ENCODE measurements at regions not wholly inside any gene's neighbourhood (a gene's known extent, or its start where the extent isn't known, plus 50 kb on each side); places are given as distances from the start of the nearest gene placed in this dataset.

DNA sequence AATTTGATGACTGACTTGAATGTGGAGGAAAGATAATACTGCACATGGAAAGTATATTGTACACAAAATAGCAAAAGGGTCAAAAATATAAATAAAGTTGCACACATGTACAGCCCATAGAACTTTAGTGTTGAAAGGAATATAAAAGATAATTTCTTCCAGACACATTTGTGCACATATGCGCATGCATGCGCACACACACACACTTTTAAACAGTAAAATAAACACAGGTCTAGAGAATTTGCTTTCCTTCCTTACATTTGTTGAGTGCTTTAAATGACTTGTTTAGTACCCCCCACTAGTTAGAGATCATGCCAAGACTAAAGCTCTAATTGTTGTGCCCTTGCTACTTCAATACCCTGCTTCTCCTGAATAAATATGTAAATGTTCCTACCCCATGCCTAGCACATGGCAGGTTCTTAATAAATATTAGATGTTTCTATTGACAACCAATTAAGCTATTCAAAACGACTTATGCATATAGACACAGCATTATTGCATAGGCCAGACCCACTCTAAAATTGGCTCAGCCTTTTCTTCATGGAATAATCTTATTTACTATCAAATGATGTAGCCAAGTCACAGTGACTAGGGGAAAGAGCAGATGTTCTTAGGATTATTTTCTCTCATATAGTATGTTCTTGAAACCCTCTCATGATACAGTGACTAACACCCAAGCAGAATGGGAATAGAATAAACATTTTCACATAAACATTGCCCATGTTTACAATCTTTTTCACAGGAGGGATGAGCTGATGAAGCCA is 165.5 kb upstream of the ACVR2A start:
- H3K27me3 ChIP-seq (replicated peaks) = no peaks in the 10 kb centered on the region
- DNase-seq = no peak
- TF ChIP-seq, protein P1, sequence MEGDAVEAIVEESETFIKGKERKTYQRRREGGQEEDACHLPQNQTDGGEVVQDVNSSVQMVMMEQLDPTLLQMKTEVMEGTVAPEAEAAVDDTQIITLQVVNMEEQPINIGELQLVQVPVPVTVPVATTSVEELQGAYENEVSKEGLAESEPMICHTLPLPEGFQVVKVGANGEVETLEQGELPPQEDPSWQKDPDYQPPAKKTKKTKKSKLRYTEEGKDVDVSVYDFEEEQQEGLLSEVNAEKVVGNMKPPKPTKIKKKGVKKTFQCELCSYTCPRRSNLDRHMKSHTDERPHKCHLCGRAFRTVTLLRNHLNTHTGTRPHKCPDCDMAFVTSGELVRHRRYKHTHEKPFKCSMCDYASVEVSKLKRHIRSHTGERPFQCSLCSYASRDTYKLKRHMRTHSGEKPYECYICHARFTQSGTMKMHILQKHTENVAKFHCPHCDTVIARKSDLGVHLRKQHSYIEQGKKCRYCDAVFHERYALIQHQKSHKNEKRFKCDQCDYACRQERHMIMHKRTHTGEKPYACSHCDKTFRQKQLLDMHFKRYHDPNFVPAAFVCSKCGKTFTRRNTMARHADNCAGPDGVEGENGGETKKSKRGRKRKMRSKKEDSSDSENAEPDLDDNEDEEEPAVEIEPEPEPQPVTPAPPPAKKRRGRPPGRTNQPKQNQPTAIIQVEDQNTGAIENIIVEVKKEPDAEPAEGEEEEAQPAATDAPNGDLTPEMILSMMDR (IDR thresholded peaks at IDR 0.05; ENCODE audit: low read depth, low read length, missing control alignments) = no peak
- no peak overlapping the region for H3K27ac ChIP-seq
- H3K36me3 ChIP-seq (replicated peaks) = no peaks in the 10 kb centered on the region
- in situ Hi-C loops (cut with HindIII; ENCODE audit: low pct_ligation_motif_present, low sequenced_read_pairs) = no loop called here
- no peak overlapping the region for H3K4me3 ChIP-seq (ENCODE audit: low read depth, low read length)

DNA sequence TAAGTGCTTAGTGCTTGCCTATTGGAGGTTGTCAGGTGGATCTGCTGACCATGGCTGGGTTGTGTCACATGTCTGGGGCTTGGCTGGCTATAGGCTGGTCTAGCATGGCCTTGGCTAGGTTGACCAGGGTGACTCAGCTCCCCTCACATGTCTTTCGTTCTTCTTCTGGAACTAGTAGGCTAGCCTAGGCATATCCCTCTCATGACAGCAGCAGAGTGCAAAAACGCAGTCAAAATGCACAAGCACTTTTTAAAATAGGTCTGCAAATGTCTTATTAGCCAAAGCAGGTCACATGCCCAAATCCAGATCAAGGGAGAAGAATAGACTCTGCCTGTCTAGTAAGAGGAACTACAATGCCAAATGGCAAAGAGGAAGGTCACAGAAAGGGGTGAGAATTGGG is 179.7 kb upstream of the ACVR2A start:
- no peaks in the 10 kb centered on the region for H3K27me3 ChIP-seq (replicated peaks)
- DNase-seq = no peak
- in situ Hi-C loops (cut with HindIII; ENCODE audit: low pct_ligation_motif_present, low sequenced_read_pairs) = no loop called here
- no peak overlapping the region for H3K4me3 ChIP-seq (ENCODE audit: low read depth, low read length)
- no peak overlapping the region for H3K27ac ChIP-seq
- H3K36me3 ChIP-seq (replicated peaks) = no peaks in the 10 kb centered on the region
- TF ChIP-seq, protein P1 (IDR thresholded peaks at IDR 0.05; ENCODE audit: low read depth, low read length, missing control alignments) = no peak

DNA sequence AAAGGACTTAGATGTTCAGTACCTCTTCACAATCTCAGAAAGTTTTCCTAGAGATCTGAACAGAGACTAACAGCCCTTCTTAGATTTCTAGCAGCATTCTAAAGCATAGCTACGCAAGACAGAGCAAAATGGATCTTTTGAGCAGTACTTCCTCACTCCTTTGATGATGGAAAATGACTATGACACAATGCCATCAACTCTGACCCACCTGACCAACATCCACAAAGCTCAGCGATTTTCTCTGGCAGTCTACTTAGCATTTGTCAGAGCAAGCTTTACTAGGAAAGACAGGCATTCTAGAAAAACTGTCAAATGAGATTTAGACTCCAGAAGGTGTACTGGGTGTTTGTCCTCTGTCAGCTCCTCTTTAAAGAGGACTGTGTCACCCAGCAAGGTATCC is 180.9 kb upstream of the ACVR2A start:
- Histone ChIP-seq H3K4me3 (ENCODE audit: low read depth, low read length) (no peak overlapping the region), H3K36me3 (replicated peaks) (no peaks in the 10 kb centered on the region), H3K27me3 (replicated peaks) (no peaks in the 10 kb centered on the region), H3K27ac (no peak overlapping the region)
- no peak for DNase-seq
- TF ChIP-seq, protein P1 (IDR thresholded peaks at IDR 0.05; ENCODE audit: low read depth, low read length, missing control alignments) = no peak
- in situ Hi-C loops (cut with HindIII; ENCODE audit: low pct_ligation_motif_present, low sequenced_read_pairs) = no loop called here

DNA sequence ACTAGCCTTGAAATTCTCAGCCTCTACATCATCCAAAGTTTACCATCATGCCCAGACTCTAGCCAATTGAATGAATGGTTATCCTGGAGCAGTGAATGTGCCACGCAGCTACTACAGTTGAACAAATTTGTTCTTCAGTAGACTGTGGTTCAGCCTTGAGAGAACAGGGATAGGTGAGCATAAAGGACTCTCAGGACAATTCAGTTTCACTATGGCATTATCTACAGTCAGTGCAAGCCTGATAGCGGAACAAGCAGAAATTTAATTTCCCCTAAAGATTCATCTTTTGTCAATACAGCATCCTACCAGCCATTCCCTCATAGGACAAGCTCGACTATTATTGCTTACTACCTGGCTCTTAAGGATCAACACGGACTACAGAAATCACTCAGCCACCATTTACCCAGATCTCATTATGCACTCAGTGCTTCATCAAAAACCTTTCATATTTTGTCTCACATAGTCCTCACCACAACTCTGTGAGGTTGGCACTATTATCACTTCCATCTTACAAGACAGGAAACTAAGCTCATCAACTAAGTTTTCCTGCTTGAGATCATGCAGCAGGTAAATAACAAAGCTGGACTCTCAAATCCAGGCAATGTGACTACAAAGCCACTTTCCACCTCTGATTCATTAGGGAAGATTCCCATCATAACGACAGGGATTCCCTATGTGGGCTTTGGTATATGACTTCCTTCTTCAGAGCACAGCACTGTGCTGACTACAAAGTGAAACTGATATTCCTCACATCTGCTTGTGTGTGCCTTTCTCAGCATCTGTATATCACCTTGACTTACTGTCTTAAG is 181.5 kb upstream of the ACVR2A start:
- Histone ChIP-seq H3K27ac (no peak overlapping the region), H3K36me3 (replicated peaks) (no peaks in the 10 kb centered on the region), H3K27me3 (replicated peaks) (no peaks in the 10 kb centered on the region), H3K4me3 (ENCODE audit: low read depth, low read length) (no peak overlapping the region)
- in situ Hi-C loops (cut with HindIII; ENCODE audit: low pct_ligation_motif_present, low sequenced_read_pairs) = no loop called here
- TF ChIP-seq, protein P1 (IDR thresholded peaks at IDR 0.05; ENCODE audit: low read depth, low read length, missing control alignments) = no peak
- no peak for DNase-seq

DNA sequence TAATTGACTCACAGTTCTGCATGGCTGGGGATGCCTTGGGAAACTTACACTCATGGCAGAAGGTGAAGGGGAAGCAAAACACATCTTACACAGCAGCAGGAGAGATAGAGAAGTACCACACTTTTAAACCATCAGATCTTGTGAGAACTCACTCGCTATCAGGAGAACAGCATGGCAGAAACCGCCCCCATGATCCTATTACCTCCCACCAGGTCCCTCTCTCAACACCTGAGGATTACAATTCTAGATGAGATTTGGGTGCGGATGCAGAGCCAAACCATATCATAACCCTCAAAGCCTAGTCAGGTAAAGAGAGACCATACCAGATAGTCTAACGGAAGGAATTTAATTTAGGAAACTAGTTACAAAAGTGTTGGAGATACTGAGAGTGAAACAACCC is 182.6 kb upstream of the ACVR2A start:
- TF ChIP-seq, protein P1 (IDR thresholded peaks at IDR 0.05; ENCODE audit: low read depth, low read length, missing control alignments) = no peak
- no peak for DNase-seq
- Histone ChIP-seq H3K4me3 (ENCODE audit: low read depth, low read length) (no peak overlapping the region), H3K36me3 (replicated peaks) (no peaks in the 10 kb centered on the region), H3K27me3 (replicated peaks) (no peaks in the 10 kb centered on the region), H3K27ac (no peak overlapping the region)
- in situ Hi-C loops (cut with HindIII; ENCODE audit: low pct_ligation_motif_present, low sequenced_read_pairs) = no loop called here
